HG03095 (cell line): ENCODE measurements at regions not wholly inside any gene's neighbourhood (a gene's known extent, or its start where the extent isn't known, plus 50 kb on each side); places are given as distances from the start of the nearest gene placed in this dataset.

ENCODE experiments used
- ATAC-seq: cut with Tn5 transposase; IDR thresholded peaks from one replicate; pipeline ENCODE4 v1.9.1; 2021; ENCODE audit warnings: moderate library complexity; ENCODE audit not compliant: unreplicated experiment

GRCh38 chr7:13179011-13179582, 491.7 kb downstream of the ARL4A start:
- no peak for ATAC-seq

GRCh38 chr7:13179775-13180523, 492.5 kb downstream of the ARL4A start:
- ATAC-seq, result no peak

- ATAC-seq, result no peak
These were observed 493.8 kb downstream of the ARL4A start for GRCh38 chr7:13181216-13181615.

GRCh38 chr7:13185139-13185538, 497.7 kb downstream of the ARL4A start:
- ATAC-seq, result no peak

- no peak for ATAC-seq
These were observed 500.9 kb downstream of the ARL4A start for GRCh38 chr7:13188236-13188805.

GRCh38 chr7:13188922-13189321, 501.5 kb downstream of the ARL4A start:
- ATAC-seq, result no peak

GRCh38 chr7:13189668-13190067, 502.2 kb downstream of the ARL4A start:
- ATAC-seq, result no peak

- no peak for ATAC-seq
These were observed 510.1 kb downstream of the ARL4A start for GRCh38 chr7:13197501-13197900.

- no peak for ATAC-seq
These were observed 510.6 kb downstream of the ARL4A start for GRCh38 chr7:13198036-13198435.

GRCh38 chr7:13198727-13199126, 511.3 kb downstream of the ARL4A start:
- ATAC-seq, result no peak

- ATAC-seq, result no peak
These were observed 514.2 kb downstream of the ARL4A start for GRCh38 chr7:13201628-13202027.

GRCh38 chr7:13217768-13218167, 530.3 kb downstream of the ARL4A start:
- no peak for ATAC-seq

- ATAC-seq, result no peak
These were observed 537.6 kb downstream of the ARL4A start for GRCh38 chr7:13225068-13225467.

GRCh38 chr7:13226385-13226784, 539.0 kb downstream of the ARL4A start:
- ATAC-seq, result no peak

GRCh38 chr7:13231216-13231615, 543.8 kb downstream of the ARL4A start:
- no peak for ATAC-seq

- ATAC-seq, result no peak
These were observed 548.0 kb downstream of the ARL4A start for GRCh38 chr7:13235436-13235835.

GRCh38 chr7:13236026-13236425, 548.6 kb downstream of the ARL4A start:
- no peak for ATAC-seq

GRCh38 chr7:13240349-13240748, 552.9 kb downstream of the ARL4A start:
- no peak for ATAC-seq

GRCh38 chr7:13241416-13241815, 554.0 kb downstream of the ARL4A start:
- ATAC-seq, result no peak

- ATAC-seq, result no peak
These were observed 570.2 kb downstream of the ARL4A start for GRCh38 chr7:13257661-13258060.

- ATAC-seq, result no peak
These were observed 571.0 kb downstream of the ARL4A start for GRCh38 chr7:13258386-13258785.

- ATAC-seq, result no peak
These were observed 572.5 kb downstream of the ARL4A start for GRCh38 chr7:13259930-13260329.
